Erythroblast (primary cell): ENCODE measurements at regions not wholly inside any gene's neighbourhood (a gene's known extent, or its start where the extent isn't known, plus 50 kb on each side); places are given as distances from the start of the nearest gene placed in this dataset.

Source experiments
- GATA1 ChIP-seq: IDR thresholded peaks from 2 replicates; pipeline ENCODE4 v1.6.1; 2011; ENCODE audit warnings: low read depth, mild to moderate bottlenecking, control low read depth, low read length, moderate library complexity
- POLR2A ChIP-seq: IDR thresholded peaks from 2 replicates; pipeline ENCODE4 v1.6.1; 2011; ENCODE audit warnings: mild to moderate bottlenecking, low read length

DNA sequence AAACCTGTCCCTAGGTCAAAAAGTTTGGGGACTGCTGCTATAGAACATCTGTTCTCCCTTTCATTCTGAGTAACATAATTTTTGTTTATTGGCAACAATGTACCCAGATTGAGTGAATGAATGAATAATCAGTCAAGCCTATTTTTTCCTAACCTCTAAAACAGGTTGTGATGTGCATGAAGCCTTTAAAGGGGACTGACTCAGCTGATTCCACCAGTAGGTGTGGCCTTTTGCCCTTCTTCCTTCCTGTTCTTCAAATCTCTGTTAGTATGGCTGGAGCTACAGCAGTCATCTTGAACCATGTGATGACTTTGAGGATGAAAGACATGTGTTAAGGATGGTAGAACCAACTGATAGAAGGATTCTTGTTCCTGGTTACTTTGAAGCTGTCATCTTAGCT lies 476.1 kb downstream of the NUF2 start:
- TF ChIP-seq POLR2A (no peak), GATA1 (no peak)
